GM19035 (cell line): ENCODE measurements at regions not wholly inside any gene's neighbourhood (a gene's known extent, or its start where the extent isn't known, plus 50 kb on each side); places are given as distances from the start of the nearest gene placed in this dataset.
"Not testable (repeated sequence)": the region's sequence is repeated elsewhere in the genome, so short reads cannot be mapped to it uniquely, and the experiment has no call there.

Experiments
- ATAC-seq: cut with Tn5 transposase; IDR thresholded peaks from one replicate; pipeline ENCODE4 v1.9.1; 2021; ENCODE audit not compliant: unreplicated experiment

DNA sequence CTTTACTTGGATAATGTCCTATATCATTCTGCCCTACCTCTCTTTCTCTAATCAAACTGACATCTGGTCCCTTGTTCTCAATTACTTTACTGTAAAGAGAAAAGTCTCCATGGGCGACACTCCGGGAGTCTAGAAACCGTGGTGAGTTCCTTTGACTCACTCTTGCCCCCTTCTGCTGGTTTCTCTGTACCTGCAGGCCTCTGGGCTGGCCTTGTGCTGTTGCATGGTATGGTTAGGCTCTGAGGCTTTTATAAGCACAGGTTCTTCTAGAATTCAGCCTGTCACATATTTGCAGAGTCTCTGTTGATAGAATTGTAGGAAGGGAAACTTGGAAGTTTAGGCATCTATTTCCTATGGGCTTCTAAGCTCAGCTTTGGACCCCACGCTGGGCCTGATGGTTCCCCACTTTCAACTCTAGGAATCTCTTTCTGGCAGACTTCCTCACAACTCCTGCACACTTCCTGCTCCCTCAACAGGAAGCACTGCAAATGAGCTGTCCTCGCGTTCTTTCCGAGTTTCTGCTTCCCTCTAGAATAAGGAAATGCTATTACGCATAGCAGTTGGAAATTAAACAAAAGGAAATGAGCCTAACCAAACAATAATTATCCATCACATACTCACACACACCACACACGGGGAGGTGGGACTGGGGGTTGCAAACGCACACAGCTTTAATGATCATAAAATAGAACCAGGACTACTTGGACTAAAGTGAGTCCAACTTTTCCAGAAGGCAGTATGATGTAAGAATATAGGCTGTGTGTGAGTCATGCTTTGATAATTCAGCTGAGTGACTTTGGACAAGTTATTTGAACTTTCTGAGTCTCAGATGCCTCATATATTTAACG, 683.3 kb downstream of the QKI start:
- no peak for ATAC-seq

GRCh38 chr6:164097056-164097455, 682.5 kb downstream of the QKI start:
- ATAC-seq: no peak

GRCh38 chr6:164095056-164095455, 680.5 kb downstream of the QKI start:
- ATAC-seq: no peak

GRCh38 chr6:164087870-164088269, 673.4 kb downstream of the QKI start:
- no peak for ATAC-seq

- ATAC-seq: no peak
Measured at GRCh38 chr6:164087211-164087610, 672.7 kb downstream of the QKI start.

GRCh38 chr6:164086076-164086887, 671.8 kb downstream of the QKI start:
- ATAC-seq: no peak

- no peak for ATAC-seq
Measured at GRCh38 chr6:164085091-164086075, 670.9 kb downstream of the QKI start.

- no peak for ATAC-seq
Measured at GRCh38 chr6:164079275-164079600, 664.7 kb downstream of the QKI start.

GRCh38 chr6:164078532-164079274, 664.2 kb downstream of the QKI start:
- no peak for ATAC-seq

DNA sequence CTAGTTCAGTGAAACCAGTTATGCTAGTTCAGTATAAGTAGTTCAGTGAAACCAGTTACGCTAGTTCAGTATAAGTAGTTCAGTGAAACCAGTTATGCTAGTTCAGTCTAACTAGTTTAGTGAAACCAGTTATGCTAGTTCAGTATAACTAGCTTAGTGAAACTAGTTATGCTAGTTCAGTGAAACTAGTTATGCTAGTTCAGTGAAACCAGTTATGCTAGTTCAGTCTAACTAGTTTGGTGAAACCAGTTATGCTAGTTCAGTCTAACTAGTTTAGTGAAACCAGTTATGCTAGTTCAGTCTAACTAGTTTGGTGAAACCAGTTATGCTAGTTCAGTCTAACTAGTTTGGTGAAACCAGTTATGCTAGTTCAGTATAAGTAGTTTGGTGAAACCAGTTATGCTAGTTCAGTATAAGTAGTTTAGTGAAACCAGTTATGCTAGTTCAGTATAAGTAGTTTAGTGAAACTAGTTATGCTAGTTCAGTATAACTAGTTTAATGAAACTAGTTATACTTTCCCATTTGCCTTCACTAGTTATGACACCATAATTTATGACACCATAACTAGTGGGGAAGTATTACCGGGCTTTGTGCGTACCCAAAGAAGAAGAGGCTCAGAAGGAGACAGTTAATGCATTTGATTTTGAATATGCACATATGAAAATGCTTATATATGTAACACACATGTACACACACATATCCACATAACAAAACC, 662.5 kb downstream of the QKI start:
- ATAC-seq: not testable (repeated sequence)

GRCh38 chr6:164075981-164076615, 661.6 kb downstream of the QKI start:
- ATAC-seq: no peak

- no peak for ATAC-seq
Measured at GRCh38 chr6:164072240-164072666, 657.7 kb downstream of the QKI start.

DNA sequence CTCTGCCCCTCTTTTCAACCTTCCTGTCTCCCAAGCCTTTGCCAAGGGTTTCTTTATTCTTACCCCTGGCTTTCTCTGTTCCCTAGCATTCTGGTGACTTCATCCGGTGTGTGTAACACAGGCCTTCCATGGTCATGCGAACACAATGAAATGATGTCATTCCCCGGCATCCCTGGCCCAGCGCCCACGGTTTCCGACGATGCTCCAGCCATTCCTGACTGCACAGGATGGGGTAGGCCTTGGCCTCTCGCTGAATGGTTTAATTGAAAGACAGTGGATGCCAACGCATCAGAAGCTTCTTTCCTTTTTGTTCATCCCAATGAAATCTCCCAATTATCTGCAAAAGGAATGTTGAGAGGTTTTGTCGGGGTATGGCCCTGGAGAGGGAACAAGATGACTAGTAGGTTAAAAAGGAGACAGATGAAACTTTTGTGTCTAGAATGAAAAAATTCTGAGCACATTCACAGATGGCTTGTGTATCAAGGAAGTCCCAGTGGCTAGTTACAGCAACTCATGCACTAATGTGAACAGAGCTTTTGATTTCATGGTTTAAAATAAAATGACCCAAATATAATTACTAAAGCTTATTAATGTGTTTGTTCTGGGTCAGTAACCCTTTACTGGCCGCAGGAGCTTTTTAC, 655.0 kb downstream of the QKI start:
- ATAC-seq: no peak

GRCh38 chr6:164068527-164068926, 654.0 kb downstream of the QKI start:
- ATAC-seq: no peak

DNA sequence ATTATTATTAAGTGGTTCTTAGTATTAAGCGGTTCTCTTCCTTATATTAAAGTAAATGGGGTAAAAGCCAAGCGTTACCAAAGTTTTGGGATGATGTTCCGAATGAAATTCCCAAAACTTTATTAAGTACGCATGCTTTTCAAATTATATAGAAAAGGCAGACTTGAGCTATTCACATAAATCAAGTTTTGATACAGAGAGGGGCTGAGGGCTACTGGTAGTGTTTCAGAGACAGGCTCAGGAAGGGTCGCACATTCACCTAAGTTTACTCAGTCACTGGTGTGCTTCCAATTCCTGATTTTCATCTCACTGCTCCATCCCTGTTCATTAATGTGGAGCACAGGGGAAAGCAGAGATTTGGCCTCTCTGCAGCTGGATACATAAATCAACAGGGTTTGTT, 652.2 kb downstream of the QKI start:
- ATAC-seq: no peak

DNA sequence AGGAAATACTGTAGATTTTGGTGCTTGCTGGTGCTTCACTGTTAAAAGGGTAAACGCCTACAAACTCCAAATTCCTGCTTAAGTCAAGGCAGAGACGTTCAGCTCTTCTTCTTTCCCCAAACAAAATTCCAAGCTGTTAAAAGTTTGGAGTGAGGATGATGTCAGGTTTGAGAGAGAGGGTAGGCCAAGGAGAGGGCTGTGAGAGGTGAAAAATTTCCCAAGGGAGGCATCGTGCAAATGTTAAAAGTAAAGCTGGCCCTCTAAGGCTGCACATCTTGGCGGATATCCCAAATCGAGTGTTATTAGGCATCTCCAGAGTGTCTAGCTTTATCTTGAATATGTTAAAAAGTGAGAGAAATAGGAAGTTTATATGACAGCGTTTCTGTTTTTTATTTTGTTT, 651.8 kb downstream of the QKI start:
- no peak for ATAC-seq

DNA sequence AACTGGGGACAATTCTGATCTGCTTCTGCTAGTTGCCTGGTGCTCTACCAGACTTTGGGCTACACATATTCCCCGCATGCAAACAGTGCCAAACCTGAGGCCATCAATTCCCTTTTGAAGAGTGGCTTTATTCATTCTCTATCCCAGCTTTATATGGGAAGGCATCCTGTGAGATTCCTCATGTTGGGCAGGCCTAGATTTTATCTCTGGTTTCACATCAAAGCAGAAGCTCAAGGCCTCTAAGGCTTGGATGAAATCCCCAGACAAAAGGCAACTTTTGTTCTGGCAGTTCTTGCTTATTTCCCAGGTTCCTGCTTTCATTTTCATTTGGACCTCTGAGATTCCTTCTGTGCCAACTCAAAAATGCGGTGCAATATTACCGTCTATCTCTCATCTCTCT, 648.8 kb downstream of the QKI start:
- ATAC-seq: no peak

- ATAC-seq: no peak
Measured at GRCh38 chr6:164062872-164063271, 648.4 kb downstream of the QKI start.

DNA sequence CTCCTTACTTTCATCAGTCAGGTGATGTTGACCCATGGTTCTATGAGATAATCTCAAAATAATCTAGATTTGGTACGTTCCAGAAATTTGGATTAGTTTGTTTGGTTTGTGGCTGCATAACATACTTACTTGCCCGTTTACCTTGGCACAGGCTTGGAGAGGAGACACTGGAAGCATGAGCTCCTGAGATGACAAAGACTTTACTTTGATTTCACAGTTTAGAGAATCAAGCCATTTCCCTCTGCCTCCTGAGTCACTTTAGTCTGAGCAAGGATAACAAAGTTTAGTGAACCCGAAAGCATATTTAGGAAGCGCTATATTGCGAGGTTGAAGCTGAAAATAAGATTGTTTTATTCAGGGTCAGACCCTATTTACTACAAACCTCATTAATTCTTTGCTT, 643.4 kb downstream of the QKI start:
- no peak for ATAC-seq
